ENCODE measurements at regions not wholly inside any gene's neighbourhood (a gene's known extent, or its start where the extent isn't known, plus 50 kb on each side); places are given as distances from the start of the nearest gene placed in this dataset.

DNA sequence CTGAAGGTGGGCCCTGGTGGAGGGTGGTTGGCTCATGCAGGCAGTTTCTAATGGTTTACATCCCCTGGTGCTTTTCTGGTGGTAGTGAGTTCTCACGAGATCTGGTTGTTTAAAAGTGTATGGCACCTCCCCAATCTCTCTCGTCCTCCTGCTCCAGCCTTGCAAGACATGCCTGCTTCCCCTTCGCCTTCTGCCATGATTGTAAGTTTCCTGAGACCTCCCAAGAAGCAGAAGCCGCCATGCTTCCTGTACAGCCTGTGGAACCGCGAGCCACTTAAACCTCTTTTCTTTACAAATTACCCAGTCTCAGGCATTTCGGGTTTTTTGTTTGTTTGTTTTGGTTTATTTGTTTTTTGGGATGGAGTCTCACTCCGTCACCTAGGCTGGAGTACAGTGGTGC, 173.2 kb downstream of the MN1 start:
- TF ChIP-seq CTCF (IDR thresholded peaks at IDR 0.05) (no peak), POLR2A (IDR thresholded peaks at IDR 0.05) (no peak)

All from adrenal gland (tissue), 5 donors.